Mucosa of descending colon (tissue), 3 donors: ENCODE measurements at regions not wholly inside any gene's neighbourhood (a gene's known extent, or its start where the extent isn't known, plus 50 kb on each side); places are given as distances from the start of the nearest gene placed in this dataset.
A peak's percentile ranks its signal among the peaks of the same experiment; 100 is the strongest.

Source experiments
- ATAC-seq: fragments of 200-7000 bp; cut with Tn5 transposase; one replicate; pipeline ENCODE4 v1.9.1; 2020; ENCODE audit warnings: mild to moderate bottlenecking, moderate library complexity
- DNase-seq, 3 donors: peaks; one replicate each; pipeline ENCODE4 v3.0.0-alpha.2; 2020
- H3K36me3 ChIP-seq: fragments of 200-600 bp; one replicate; pipeline ENCODE4 v1.8.0; 2021; ENCODE audit warnings: low read depth, mild to moderate bottlenecking
- H3K4me1 ChIP-seq: fragments of 200-600 bp; one replicate; pipeline ENCODE4 v1.8.0; 2021; ENCODE audit warnings: low read depth, mild to moderate bottlenecking
- H3K4me3 ChIP-seq: fragments of 200-600 bp; one replicate; pipeline ENCODE4 v1.8.0; 2021; ENCODE audit warnings: mild to moderate bottlenecking
- H3K9me3 ChIP-seq: fragments of 200-600 bp; one replicate; pipeline ENCODE4 v1.8.0; 2021; ENCODE audit warnings: mild to moderate bottlenecking
- intact Hi-C, 2 donors: fragments of 100-400 bp; cut with DNase I in 1 of 2; cut with micrococcal nuclease in 1 of 2; formaldehyde crosslinking; loops; one replicate each; pipeline versions ENCODE4 v1.11.0 to v1.11.1; 2022; cut with DNase I, micrococcal nuclease
- TF ChIP-seq, protein P1 (sequence below): fragments of 200-600 bp; IDR thresholded peaks from one replicate; pipeline ENCODE4 v1.8.0; 2022; ENCODE audit warnings: antibody characterized with exemption, mild to moderate bottlenecking
- donor health status: DM: no; HTN: no; CAD: no; lungs with moderate emphysema.
- donor health status: DM: no; HTN: no; CAD: no.
- donor health status: DM: no; HTN: yes; CAD: no.

DNA sequence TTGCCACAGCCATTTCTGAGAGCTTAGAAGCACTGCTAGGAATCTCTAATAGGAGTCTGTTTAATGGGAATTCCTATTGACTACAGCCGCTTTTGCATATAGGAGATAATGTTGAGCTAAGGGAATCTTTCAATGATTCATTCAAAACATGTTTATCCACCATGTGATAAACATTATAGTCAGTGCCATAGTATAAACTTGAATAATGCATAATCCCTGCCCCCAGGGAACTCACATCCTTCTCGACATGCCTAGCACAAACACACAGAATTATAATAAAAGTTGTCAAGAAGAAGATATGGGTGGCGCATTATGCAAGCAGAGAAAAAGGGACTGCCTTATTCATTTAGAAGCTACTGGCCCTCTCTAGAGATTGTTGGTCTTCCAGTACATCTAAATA is 248.0 kb downstream of the DAD1 start:
- Histone ChIP-seq H3K9me3 (peaks cover 18% of the 10 kb centered on the region), H3K4me1 (no peaks in the 10 kb centered on the region), H3K4me3 (no peak overlapping the region), H3K36me3 (no peaks in the 10 kb centered on the region)
- no peak for DNase-seq
- TF ChIP-seq, protein P1, sequence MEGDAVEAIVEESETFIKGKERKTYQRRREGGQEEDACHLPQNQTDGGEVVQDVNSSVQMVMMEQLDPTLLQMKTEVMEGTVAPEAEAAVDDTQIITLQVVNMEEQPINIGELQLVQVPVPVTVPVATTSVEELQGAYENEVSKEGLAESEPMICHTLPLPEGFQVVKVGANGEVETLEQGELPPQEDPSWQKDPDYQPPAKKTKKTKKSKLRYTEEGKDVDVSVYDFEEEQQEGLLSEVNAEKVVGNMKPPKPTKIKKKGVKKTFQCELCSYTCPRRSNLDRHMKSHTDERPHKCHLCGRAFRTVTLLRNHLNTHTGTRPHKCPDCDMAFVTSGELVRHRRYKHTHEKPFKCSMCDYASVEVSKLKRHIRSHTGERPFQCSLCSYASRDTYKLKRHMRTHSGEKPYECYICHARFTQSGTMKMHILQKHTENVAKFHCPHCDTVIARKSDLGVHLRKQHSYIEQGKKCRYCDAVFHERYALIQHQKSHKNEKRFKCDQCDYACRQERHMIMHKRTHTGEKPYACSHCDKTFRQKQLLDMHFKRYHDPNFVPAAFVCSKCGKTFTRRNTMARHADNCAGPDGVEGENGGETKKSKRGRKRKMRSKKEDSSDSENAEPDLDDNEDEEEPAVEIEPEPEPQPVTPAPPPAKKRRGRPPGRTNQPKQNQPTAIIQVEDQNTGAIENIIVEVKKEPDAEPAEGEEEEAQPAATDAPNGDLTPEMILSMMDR: no peak
- no peak for ATAC-seq
- intact Hi-C loops: no loop called here

DNA sequence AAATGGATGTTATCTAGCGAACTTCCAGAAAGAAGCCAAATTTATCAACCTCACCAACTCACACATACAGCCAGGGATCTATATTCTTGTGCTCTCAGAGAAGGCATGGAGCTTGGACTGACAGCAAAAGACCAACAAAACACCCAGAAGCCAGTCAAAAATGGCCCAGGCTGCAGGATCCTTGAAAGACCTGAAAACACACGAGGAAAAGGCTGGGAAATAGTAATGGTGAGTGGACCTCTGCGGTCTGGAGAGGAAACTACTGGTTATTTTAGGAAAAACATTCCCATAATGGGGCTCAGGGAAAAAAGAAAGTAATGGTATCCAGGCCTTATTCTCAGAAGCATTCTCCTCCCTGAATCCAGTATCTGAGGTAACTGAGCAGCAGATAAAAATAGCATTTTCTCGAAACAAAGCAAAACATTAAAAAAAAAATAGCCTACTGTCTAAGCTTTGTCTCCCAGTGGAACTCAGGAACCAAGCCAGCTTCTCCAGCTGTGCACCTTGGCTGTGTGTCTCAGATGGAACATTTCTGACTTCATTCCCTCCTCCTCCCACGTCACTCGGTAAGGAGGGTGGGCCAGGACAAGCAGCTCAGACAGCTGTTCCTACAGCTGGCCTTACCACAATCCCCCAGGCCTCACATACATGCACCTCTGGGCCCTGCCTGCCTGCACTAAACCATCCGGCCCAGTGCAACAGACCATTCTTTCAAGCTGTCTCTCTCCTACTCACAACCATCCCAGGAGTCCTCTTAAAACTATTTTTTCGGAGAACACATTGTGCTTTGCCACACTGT is 249.9 kb downstream of the DAD1 start:
- peak; percentile 68 for ATAC-seq
- TF ChIP-seq, protein P1: no peak
- Histone ChIP-seq H3K36me3 (no peaks in the 10 kb centered on the region), H3K4me1 (peaks cover 2% of the 10 kb centered on the region), H3K9me3 (peaks cover 9% of the 10 kb centered on the region), H3K4me3 (no peak overlapping the region)
- peak; percentile 54 to 57 (median 56) for DNase-seq
- intact Hi-C loops: no loop called here

DNA sequence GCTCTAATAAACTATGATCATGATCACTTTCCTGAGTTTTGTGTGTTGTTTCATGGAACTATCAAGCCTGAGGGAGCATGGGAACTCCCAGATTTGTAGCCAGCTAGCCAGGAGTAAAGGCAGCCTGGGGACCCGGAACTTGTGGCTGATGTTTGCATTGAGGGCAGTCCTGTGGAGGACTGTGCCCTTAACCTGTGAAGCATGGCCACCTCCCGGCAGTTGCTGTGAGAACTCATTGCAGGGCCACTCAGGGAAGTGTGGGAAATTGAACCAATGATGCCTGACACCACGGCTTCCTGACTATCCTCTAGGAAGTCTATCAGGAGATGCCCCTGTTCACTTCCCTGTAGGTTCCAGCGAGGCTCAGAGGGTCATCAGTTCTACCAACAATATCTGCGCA is 250.6 kb downstream of the DAD1 start:
- TF ChIP-seq, protein P1: no peak
- peak; percentile 34 for ATAC-seq
- no peaks in the 10 kb centered on the region for H3K36me3 ChIP-seq
- peaks cover 7% of the 10 kb centered on the region for H3K4me1 ChIP-seq
- no peak overlapping the region for H3K4me3 ChIP-seq
- H3K9me3 ChIP-seq: peaks cover 4% of the 10 kb centered on the region
- DNase-seq: no peak
- intact Hi-C loops: no loop called here

DNA sequence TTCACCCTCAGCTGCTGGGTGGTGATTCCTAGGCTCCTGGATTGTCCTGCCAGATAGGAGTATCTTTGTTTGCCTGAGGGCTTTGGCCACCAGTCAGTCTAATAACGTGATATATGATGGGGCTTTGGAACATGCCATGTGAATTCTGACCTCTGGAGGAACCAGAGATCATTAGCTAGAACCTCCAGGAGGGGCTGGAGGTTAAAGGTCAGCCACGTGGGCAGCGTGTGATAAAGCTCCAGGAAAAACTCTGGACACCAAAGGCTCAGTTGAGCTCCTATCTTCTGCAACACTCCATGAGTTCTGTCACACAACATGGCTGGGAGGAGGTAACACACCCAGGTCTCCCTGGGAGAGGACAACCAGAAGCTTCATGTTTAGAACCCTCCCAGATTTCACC is 251.1 kb downstream of the DAD1 start:
- Histone ChIP-seq H3K9me3 (no peaks in the 10 kb centered on the region), H3K36me3 (no peaks in the 10 kb centered on the region), H3K4me3 (no peak overlapping the region), H3K4me1 (peaks cover 7% of the 10 kb centered on the region)
- TF ChIP-seq, protein P1: no peak
- intact Hi-C loops: no loop called here
- ATAC-seq (no peak), DNase-seq (no peak)

DNA sequence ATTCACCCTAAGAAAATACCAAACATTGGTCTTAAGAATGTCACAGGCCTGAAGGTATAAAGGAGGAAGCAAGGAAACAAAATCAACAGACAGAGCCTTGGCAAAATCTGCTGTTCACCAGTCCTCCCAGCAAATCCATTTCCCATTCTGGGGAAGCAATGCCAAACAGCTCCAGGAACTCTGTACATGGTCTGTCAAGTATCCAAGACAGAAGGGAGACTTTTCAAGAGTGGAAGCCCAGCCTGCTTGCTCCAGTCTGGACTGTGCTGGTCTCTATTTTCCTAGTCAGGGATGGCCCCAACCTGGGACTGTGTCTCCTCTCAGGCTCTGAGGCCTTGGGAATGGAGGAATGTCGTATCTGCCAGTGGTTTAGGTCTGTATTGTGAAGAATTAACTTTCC is 251.5 kb downstream of the DAD1 start:
- H3K9me3 ChIP-seq: no peaks in the 10 kb centered on the region
- intact Hi-C loops: no loop called here
- no peak for DNase-seq
- ATAC-seq: no peak
- H3K36me3 ChIP-seq: no peaks in the 10 kb centered on the region
- no peak overlapping the region for H3K4me3 ChIP-seq
- H3K4me1 ChIP-seq: peaks cover 7% of the 10 kb centered on the region
- TF ChIP-seq, protein P1: no peak
